Activated T-helper 1 cell treated with anti-CD3 and anti-CD28 coated beads, Interleukin-12 subunit alpha, Interleukin-12 subunit beta, Interleukin-2, Interleukin-4 antibody, amounts not matched to agents 30 ng/mL and 10 ng/mL and 1 ng/mL, durations not matched to agents 14 hours and 24 hours and 36 hours (primary cell): ENCODE measurements at regions not wholly inside any gene's neighbourhood (a gene's known extent, or its start where the extent isn't known, plus 50 kb on each side); places are given as distances from the start of the nearest gene placed in this dataset.

Source experiments
- DNase-seq: peaks from one replicate; pipeline ENCODE4 v3.0.0; 2021; ENCODE audit warnings: low spot score
- H3K27ac Mint-ChIP-seq: one replicate; pipeline ENCODE4 v1.8.0; 2021; ENCODE audit warnings: mild to moderate bottlenecking, mixed read lengths
- H3K27me3 Mint-ChIP-seq: one replicate; pipeline ENCODE4 v1.8.0; 2022; ENCODE audit warnings: mild to moderate bottlenecking, moderate library complexity, mixed read lengths; ENCODE audit not compliant: insufficient read depth
- H3K36me3 Mint-ChIP-seq: one replicate; pipeline ENCODE4 v1.8.0; 2021; ENCODE audit warnings: low read depth, mixed read lengths
- H3K4me1 Mint-ChIP-seq: one replicate; pipeline ENCODE4 v1.8.0; 2021; ENCODE audit warnings: low read depth, mixed read lengths
- H3K4me3 Mint-ChIP-seq: one replicate; pipeline ENCODE4 v1.8.0; 2021; ENCODE audit warnings: mild to moderate bottlenecking, moderate library complexity, mixed read lengths
- H3K9me3 Mint-ChIP-seq: one replicate; pipeline ENCODE4 v1.8.0; 2021; ENCODE audit warnings: mixed read lengths
- intact Hi-C: fragments of 100-400 bp; cut with micrococcal nuclease; formaldehyde crosslinking; loops from one replicate; pipeline ENCODE4 v1.15.1; 2024

DNA sequence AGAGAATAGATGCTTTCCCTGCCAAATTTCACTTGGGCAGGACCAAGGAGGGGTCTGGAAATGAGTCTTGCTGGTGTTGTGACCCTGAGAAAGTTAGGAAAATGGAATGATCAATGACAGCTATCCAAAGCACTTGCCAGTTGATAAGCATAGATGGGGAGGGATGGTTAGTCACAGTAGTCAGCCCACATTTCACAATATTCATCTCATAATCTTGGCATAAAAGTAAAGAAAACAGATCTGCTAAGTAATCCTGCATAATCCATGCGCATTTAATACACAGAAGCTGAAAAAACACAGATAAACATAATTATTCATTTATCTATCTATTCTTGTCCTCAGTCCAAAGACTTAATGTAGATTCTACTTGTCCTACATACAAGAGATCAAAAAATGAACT is 184.1 kb downstream of the ZIC4 start:
- DNase-seq: no peak
- no peaks in the 10 kb centered on the region for H3K36me3 Mint-ChIP-seq
- no peak overlapping the region for H3K27ac Mint-ChIP-seq
- intact Hi-C loops: no loop called here
- no peaks in the 10 kb centered on the region for H3K9me3 Mint-ChIP-seq
- no peak overlapping the region for H3K4me3 Mint-ChIP-seq
- H3K4me1 Mint-ChIP-seq: no peaks in the 10 kb centered on the region
- no peaks in the 10 kb centered on the region for H3K27me3 Mint-ChIP-seq

DNA sequence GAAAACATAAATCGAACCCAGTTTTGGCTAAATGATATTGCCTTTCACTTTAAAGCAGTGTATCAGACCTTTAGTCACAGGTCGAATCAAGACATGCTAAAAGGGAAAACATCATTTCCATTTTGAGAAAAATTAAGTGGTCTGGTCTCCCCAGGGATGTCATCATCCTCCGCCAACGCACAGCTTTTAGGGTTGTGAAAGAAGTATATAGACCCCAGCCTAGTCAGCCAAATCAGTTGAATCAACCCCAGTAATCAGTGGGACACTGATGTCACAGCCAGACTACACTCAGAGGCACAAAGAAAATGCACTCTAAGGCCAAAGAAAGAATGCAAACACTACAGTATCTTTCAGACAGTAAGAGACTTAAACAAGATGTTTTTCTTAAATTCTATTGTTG is 187.4 kb downstream of the ZIC4 start:
- Mint-ChIP-seq H3K4me1 (no peaks in the 10 kb centered on the region), H3K9me3 (no peaks in the 10 kb centered on the region), H3K27me3 (no peaks in the 10 kb centered on the region), H3K4me3 (no peak overlapping the region), H3K27ac (no peak overlapping the region), H3K36me3 (no peaks in the 10 kb centered on the region)
- DNase-seq: no peak
- intact Hi-C loops: no loop called here

DNA sequence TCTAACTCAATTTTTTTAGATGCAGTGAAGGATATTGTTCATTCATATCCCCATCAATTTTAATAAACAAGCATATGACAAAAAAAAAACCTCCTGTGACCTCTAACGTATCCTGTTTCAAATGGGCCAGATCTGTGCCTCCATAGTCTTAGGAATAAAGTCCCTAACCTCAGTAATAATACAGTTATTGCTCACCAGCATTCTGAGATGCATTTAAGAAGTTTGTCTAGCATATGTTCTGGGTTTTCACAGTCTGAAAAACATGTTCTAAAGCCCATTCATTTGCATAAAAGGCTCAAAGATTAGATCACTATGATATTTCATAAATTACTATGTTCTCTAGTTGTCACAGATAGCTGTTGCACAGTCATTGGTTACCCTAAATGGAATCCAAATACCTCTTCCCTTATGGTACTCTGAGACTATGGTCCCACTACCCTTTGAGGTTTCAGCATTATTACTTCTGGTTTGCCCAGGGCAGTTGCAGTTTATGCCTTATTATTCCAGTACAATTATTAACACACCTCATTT is 190.1 kb downstream of the ZIC4 start:
- intact Hi-C loops: no loop called here
- H3K9me3 Mint-ChIP-seq: no peaks in the 10 kb centered on the region
- H3K4me1 Mint-ChIP-seq: no peaks in the 10 kb centered on the region
- H3K27ac Mint-ChIP-seq: no peak overlapping the region
- no peak for DNase-seq
- no peaks in the 10 kb centered on the region for H3K36me3 Mint-ChIP-seq
- H3K4me3 Mint-ChIP-seq: no peak overlapping the region
- no peaks in the 10 kb centered on the region for H3K27me3 Mint-ChIP-seq

DNA sequence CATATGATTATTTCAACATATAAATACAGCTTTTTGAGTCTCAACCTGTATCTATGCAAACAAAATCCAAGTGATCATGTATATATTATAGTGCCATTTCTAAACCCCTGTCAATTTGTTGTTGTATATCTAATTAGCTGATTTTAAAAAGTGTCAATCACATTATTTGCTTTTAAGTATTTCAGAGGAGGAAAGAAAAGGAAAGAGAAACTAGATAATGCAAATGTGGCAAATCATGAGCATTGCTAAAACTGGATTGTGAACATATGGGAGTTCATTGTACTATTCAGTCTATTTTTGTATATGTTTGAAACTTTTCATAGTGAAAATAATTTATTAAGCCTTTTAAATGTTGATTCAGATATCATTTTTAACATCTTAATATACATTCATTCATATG is 190.7 kb downstream of the ZIC4 start:
- intact Hi-C loops: no loop called here
- DNase-seq: no peak
- Mint-ChIP-seq H3K4me1 (no peaks in the 10 kb centered on the region), H3K4me3 (no peak overlapping the region), H3K9me3 (no peaks in the 10 kb centered on the region), H3K36me3 (no peaks in the 10 kb centered on the region), H3K27me3 (no peaks in the 10 kb centered on the region), H3K27ac (no peak overlapping the region)

DNA sequence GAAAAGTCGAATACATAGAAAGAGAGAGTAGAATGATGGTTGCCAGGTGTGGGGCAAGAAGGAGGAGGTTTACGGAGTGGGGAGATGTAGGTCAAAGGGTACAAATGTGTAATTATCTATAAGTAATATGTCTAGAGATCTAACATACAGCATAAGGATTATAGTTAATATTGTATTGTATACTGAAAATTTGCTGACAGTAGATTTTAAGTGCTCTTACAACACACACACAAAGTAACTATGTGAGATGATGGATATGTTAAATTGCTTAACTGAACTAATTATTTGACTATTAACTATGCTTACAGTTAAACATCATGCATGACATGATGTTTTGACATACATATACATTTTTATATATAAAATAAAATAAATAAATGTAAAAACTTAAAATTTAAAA is 192.7 kb downstream of the ZIC4 start:
- intact Hi-C loops: no loop called here
- H3K27ac Mint-ChIP-seq: no peak overlapping the region
- H3K27me3 Mint-ChIP-seq: no peaks in the 10 kb centered on the region
- H3K4me3 Mint-ChIP-seq: no peak overlapping the region
- H3K9me3 Mint-ChIP-seq: no peaks in the 10 kb centered on the region
- H3K4me1 Mint-ChIP-seq: no peaks in the 10 kb centered on the region
- DNase-seq: no peak
- no peaks in the 10 kb centered on the region for H3K36me3 Mint-ChIP-seq

DNA sequence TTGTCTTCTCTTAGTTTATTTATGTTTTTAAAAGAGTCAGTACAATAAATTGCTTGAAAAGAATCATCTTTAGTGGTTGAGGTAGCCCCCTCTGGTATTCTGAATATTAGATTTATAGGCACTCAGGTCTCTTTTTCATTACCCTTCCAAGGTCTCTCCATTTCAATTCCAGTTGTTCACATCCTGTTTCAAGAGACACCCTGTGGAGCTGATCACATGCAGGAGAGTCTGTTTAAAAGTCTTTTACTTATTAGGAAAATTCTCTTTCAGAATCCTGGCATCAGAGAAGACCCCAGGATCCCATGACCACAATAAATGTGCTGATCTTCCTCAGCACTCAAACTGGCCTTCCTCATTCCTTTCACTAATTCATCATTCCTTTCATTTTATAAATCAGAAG is 195.7 kb downstream of the ZIC4 start:
- H3K36me3 Mint-ChIP-seq: no peaks in the 10 kb centered on the region
- H3K9me3 Mint-ChIP-seq: no peaks in the 10 kb centered on the region
- H3K4me1 Mint-ChIP-seq: no peaks in the 10 kb centered on the region
- intact Hi-C loops: no loop called here
- no peak overlapping the region for H3K27ac Mint-ChIP-seq
- no peaks in the 10 kb centered on the region for H3K27me3 Mint-ChIP-seq
- no peak overlapping the region for H3K4me3 Mint-ChIP-seq
- no peak for DNase-seq

DNA sequence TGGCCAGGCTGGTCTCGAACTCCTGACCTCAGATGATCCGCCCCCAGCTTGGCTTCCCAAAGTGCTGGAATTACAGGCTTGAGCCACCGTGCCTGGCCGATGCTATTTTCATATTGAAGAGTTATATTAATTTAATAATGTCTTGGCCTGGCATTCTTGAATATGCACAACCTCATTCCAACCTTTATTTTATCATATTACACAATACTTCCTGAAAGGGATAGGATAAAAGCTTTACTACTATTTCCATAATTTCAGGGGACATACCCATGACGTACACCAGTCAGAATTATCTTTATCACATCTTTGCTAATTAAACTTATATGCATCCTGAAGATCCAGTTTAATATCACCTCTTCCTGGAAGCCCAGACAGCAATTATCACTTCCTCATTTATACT is 205.3 kb downstream of the ZIC4 start:
- no peaks in the 10 kb centered on the region for H3K9me3 Mint-ChIP-seq
- H3K36me3 Mint-ChIP-seq: no peaks in the 10 kb centered on the region
- DNase-seq: no peak
- H3K27ac Mint-ChIP-seq: no peak overlapping the region
- intact Hi-C loops: no loop called here
- no peaks in the 10 kb centered on the region for H3K4me1 Mint-ChIP-seq
- no peak overlapping the region for H3K4me3 Mint-ChIP-seq
- H3K27me3 Mint-ChIP-seq: no peaks in the 10 kb centered on the region

DNA sequence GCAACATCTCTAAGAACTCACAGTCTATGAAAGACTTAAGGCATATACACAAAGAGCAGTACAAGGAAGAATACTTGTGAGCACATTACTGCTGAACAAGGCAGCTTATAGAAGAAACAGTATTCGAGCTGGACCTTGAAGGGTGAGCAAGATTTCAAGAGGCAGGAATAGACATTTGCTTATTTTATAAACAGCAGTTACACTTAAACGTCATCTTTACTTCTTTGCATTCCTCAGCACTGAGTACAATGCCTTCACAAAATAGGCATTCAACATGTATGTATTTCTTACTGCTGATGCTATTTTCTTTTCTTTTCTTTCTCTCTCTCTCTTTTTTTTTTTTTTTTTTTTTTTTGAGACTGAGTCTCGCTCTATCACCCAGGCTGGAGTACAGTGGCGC is 205.8 kb downstream of the ZIC4 start:
- Mint-ChIP-seq H3K36me3 (no peaks in the 10 kb centered on the region), H3K27ac (no peak overlapping the region), H3K4me3 (no peak overlapping the region), H3K4me1 (no peaks in the 10 kb centered on the region), H3K27me3 (no peaks in the 10 kb centered on the region), H3K9me3 (no peaks in the 10 kb centered on the region)
- no peak for DNase-seq
- intact Hi-C loops: no loop called here

DNA sequence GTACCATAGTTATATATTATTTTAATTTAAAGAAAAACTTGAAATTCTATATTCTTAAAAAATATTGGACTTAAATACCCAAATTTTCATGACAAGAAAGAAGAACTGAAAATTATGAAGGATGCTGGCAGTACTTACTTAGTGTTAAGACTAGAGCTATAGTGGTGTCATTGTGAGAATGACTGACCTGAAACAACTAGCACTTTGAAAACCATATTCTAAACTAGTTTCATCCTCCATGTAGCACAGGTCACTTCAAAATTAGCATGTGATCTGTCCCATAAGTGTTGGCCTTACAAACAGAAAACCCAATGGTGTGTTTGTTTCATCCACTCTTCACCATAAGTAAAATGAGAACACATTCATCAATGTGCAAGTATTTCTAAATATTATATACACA is 208.6 kb downstream of the ZIC4 start:
- Mint-ChIP-seq H3K4me3 (no peak overlapping the region), H3K27me3 (no peaks in the 10 kb centered on the region), H3K4me1 (no peaks in the 10 kb centered on the region), H3K9me3 (no peaks in the 10 kb centered on the region), H3K36me3 (no peaks in the 10 kb centered on the region), H3K27ac (no peak overlapping the region)
- DNase-seq: no peak
- intact Hi-C loops: no loop called here

DNA sequence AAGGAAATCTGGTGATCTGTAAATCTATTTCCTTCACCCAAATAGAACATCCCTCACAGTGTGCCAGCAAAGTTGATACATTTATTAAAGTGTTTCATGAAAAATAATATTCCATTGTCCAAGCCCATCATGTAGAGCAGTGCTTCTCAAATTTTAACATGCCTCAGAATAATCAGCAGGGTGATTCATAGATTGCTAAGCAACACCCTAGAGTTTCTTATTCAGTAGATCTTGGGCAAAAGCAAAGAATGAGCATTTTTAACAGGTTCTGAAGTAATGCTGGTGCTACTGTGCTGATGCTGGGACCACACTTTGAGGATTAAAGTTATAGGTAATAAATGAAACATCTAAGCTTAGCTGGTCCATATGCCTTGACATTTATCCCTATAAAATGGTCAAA is 210.5 kb downstream of the ZIC4 start:
- H3K27me3 Mint-ChIP-seq: no peaks in the 10 kb centered on the region
- DNase-seq: no peak
- H3K36me3 Mint-ChIP-seq: no peaks in the 10 kb centered on the region
- H3K9me3 Mint-ChIP-seq: no peaks in the 10 kb centered on the region
- no peak overlapping the region for H3K27ac Mint-ChIP-seq
- intact Hi-C loops: no loop called here
- no peak overlapping the region for H3K4me3 Mint-ChIP-seq
- no peaks in the 10 kb centered on the region for H3K4me1 Mint-ChIP-seq

DNA sequence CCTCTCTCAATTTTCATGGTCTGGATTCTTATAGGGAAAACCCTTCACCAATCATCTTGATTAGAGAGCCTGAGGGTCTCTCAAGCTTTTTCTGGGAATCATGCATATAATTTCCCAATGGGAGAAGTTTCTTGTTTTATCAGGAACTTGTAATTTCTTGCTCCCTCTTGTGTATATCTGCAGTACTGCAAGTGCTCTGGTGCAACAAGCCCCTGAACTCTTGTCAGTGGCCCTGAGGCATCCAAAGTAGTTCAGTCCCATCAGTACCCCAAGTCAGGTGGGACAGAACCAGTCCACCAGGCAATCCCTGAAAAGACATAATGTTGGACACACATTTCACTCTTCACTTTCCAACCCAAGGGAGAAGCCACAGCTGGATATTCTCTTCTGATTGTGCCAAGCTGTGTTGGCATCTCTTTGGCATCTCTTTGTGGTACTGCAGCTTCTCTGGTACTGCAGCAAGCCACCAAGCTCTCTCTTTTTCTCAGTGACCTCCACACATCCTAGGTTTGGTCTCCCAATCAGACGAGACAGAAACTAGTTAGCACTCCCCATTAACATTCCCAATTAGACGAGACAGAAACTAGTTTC is 214.5 kb downstream of the ZIC4 start:
- H3K27ac Mint-ChIP-seq: no peak overlapping the region
- no peak overlapping the region for H3K4me3 Mint-ChIP-seq
- no peaks in the 10 kb centered on the region for H3K9me3 Mint-ChIP-seq
- no peaks in the 10 kb centered on the region for H3K27me3 Mint-ChIP-seq
- intact Hi-C loops: loop anchor here (2.0 to 5.0 kb wide), 2 partner anchors 551 to 1125 kb away; no protein-coding TSS in a partner anchor
- no peaks in the 10 kb centered on the region for H3K4me1 Mint-ChIP-seq
- DNase-seq: no peak
- H3K36me3 Mint-ChIP-seq: no peaks in the 10 kb centered on the region

DNA sequence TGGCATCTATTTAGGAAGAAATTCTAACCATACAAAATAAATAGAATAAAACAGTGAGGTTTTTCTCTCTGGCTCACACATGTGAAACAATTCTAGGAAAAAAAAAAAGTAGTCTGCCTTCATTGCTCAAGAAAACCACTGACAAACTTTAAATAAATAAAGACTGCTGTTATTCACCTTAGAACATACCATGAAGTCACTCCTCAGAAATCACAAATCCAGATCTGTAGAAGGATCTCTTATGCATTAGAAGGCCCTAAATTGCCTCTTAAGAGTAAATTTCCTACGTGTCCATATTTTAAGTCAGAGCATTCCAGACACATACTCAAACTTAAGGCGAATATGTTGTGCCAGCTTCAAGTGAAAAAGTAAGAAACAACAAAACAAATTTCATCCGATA is 217.3 kb downstream of the ZIC4 start:
- no peak overlapping the region for H3K4me3 Mint-ChIP-seq
- no peaks in the 10 kb centered on the region for H3K4me1 Mint-ChIP-seq
- no peaks in the 10 kb centered on the region for H3K9me3 Mint-ChIP-seq
- no peak overlapping the region for H3K27ac Mint-ChIP-seq
- DNase-seq: no peak
- H3K27me3 Mint-ChIP-seq: no peaks in the 10 kb centered on the region
- no peaks in the 10 kb centered on the region for H3K36me3 Mint-ChIP-seq
- intact Hi-C loops: no loop called here

DNA sequence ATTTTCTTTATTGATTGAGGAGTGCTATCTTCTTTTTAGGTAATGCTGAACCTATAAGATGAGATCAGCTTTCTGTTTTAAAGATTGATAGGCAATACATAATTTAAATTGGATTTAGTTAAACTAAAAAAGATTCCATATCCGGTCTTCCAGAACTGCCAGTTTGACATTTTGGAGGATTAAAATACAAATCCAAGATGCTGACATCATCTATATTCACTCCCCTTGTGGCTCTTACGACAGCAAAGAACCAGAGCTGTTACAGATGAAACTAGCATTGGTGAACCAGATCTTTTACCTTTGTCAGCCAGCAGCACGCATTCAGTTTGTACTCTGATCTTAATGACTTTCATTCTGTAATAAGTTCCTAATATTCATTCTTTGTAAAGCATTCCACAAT is 218.7 kb downstream of the ZIC4 start:
- intact Hi-C loops: no loop called here
- Mint-ChIP-seq H3K4me1 (no peaks in the 10 kb centered on the region), H3K9me3 (no peaks in the 10 kb centered on the region), H3K27me3 (no peaks in the 10 kb centered on the region), H3K27ac (no peak overlapping the region), H3K36me3 (no peaks in the 10 kb centered on the region), H3K4me3 (no peak overlapping the region)
- DNase-seq: no peak

DNA sequence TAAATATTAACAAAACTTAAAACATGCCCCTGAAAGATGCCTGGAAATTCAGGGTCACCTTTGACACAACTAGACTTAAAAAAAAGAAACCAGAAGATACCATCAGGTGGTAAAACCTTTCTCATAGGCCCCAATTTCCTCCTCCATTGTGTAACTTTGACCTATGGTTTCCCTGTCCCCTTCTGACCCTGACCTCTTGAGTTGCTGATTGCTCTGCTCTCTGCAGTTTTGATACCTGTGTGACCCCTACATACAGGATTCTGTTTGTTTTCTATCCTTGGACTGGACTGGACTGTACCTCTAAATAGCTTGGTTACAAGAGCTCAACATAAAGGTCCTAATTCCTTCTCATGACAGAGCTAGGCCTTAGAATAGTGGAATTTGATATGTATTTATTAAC is 220.6 kb downstream of the ZIC4 start:
- no peak for DNase-seq
- no peak overlapping the region for H3K27ac Mint-ChIP-seq
- no peaks in the 10 kb centered on the region for H3K36me3 Mint-ChIP-seq
- H3K4me1 Mint-ChIP-seq: no peaks in the 10 kb centered on the region
- H3K4me3 Mint-ChIP-seq: no peak overlapping the region
- H3K9me3 Mint-ChIP-seq: no peaks in the 10 kb centered on the region
- intact Hi-C loops: no loop called here
- H3K27me3 Mint-ChIP-seq: no peaks in the 10 kb centered on the region
